Erythroblast (primary cell): ENCODE measurements at regions not wholly inside any gene's neighbourhood (a gene's known extent, or its start where the extent isn't known, plus 50 kb on each side); places are given as distances from the start of the nearest gene placed in this dataset.

Experiments used
- DNase-seq, 2 experiments: peaks; one replicate each; lab custom pipeline; 2025; lab: John Stamatoyannopoulos, UW
- GATA1 ChIP-seq: IDR thresholded peaks from 2 replicates; pipeline ENCODE4 v1.6.1; 2011; ENCODE audit warnings: low read depth, mild to moderate bottlenecking, control low read depth, low read length, moderate library complexity
- POLR2A ChIP-seq: IDR thresholded peaks from 2 replicates; pipeline ENCODE4 v1.6.1; 2011; ENCODE audit warnings: mild to moderate bottlenecking, low read length

DNA sequence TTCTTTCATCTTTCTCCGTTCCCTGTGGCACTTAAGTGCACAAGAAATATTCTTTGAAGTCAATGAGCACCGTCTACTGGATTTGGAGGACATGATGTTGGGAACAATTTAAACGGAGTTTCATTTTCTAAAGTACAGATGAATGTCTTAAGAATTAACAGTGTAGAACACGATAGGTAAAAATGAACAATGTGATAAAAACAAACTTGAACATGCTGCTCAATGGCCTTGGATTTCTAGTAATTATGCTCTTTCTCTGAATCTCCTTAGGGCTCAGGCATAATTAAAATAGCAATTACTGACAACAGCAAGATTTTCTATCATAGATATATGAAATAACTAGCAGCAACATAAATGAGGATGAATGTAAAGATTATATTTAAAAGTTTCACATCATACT is 142.2 kb upstream of the CDH6 start:
- no peak for DNase-seq
- TF ChIP-seq POLR2A, result no peak
- no peak for TF ChIP-seq GATA1

DNA sequence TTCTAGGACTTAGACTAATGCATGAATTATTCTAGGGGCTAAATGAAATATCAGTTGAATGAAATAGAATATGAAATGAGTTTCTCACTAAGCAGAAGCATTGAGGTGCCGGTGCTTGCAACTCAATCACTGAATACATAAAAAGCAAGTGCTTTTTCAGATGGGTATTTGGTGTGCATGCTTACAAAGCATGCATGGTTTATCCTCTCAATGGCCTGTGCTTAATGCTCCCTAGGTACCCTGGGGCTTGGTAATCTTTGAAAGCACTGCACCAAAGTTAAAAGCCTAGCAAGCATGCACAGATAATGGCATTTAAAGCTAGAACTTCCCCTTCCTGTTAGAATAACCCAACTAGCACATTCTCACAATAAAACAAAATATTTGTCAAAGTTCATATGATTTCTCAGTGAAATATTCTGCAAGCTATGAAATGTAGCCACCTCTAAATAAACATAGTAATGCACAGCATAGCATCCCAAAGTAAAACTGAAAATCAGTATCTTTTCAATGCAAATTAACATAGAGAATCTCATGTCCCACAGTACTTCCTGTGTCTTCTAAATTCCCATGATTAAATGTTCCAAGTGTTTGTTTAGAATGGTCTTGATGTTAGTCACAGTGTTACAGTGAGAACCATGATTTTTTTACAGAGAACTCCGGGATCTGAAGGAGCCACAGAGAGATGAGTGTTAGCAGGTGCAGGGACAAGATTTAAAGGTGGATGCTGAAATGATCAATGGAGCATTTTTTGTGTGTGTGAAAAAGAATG is 143.4 kb upstream of the CDH6 start:
- DNase-seq, result no peak
- TF ChIP-seq POLR2A, result no peak

DNA sequence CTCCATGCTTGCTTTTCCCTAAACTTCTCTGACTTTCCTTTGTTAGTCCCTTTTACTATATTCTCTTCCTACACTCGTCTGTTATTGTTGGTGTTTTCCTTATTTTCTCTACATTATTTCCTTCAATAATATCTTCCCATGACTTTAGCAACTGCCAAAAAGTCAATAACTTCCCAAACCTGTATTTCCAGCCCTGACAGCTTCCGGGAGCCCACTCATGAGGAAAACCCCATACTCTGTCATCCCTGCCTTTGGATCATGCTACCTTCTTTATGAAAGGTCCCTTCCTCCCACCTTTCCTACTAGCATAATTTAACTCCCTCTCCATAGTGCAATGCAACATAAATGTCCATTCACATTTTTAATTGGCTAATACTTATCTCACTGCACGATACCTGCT is 144.0 kb upstream of the CDH6 start:
- DNase-seq, result no peak
- TF ChIP-seq POLR2A (no peak), GATA1 (no peak)

DNA sequence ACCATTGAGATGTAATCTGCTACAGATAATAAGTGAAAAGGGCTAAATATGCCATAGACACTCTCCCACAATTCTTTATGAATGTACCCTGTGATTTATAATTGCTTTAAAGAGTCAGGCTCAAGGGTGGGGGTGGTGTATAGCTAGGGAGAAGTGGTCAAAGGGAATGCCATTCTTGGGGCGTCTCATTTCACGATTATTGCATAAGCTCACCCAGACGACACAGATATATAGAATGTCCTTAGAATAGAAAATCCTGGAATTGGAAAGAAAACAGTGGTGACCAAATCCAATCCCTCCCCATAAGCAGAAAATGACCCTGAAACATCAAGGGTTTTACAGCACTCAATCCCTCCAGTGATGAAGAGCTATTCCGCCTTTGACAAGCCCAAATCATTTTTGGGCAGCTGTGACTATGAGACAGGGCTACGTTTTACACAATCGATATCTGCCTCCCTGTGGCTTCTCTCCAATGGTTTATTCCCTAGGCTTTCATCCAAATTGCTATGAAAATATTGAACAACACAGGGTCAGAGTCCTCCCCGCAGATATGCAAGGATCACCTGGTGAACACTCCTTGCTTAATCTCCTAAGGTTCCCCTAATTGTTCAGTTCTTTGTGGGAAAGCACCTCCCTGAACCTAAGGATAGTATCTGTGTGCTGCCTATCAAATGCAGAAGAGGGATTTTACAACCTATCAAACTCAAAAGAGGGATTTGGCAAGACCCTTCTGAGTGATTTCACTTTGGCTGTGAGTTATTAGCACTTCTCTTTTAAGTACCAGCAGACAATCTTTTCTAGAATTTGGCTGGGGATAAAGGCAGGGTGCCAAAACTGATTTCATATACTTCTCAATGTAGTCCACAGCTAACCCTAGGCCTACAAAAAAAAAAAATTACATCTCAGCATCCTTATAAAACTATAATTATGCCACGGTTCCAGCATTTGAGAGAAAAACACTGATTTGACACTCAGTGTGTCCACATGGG is 144.9 kb upstream of the CDH6 start:
- TF ChIP-seq POLR2A (no peak), GATA1 (no peak)
- no peak for DNase-seq

DNA sequence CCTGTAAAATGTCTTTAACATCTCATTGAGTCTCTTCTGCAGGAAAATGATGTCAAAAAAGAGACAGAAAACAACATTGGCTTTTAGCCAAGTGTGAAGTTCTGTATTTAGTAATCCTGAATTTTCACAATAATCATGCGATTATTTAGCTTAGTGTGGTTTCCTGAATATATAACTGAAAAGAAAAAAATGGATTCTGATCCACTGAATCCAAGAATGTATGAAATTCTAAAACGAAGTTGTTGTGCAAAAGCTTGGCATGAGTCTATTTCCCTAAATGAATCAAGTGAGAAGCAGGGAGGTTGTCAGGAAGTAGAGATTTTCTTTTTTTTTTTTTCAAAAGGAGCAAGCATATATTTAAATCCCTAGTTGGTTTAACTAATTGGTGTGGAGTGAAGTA is 145.9 kb upstream of the CDH6 start:
- DNase-seq, result no peak
- TF ChIP-seq GATA1 (no peak), POLR2A (no peak)

DNA sequence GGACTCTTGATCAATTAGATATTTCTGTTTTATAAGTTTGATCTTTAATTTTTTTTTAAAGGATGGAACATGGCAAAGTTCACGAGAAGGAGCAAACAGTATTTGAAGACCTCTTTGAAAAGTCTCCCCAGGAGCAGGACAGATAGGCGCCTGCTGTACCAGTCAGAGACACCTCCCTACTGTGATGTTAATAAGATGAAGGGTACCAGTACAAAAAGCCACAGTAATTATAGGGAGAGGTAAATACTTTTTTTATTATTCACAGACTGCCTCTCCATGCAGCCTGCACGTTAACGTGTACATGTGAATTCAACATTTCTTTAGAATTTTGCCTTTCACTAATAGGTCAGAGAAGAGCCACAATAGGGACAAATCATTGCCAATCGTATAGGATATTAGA is 146.5 kb upstream of the CDH6 start:
- DNase-seq, result no peak
- no peak for TF ChIP-seq GATA1
- no peak for TF ChIP-seq POLR2A

DNA sequence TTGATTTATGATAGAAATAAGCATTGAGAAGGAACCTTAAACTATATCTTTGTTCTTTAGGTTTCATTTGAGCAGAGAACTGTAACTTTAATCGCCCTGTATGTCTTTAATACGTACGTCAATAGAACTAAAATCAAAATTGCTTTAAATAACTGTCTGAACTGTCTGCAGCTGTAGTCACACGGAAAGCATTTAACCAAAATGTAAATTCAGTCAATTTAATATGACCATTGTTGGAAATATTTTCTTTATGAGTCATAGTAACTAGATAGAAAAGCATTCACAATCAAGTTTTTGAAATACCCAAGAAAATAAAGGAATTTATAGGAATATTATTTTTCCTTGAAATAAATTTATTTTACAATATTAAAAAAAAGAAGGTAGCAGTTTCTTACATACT is 157.1 kb upstream of the CDH6 start:
- no peak for TF ChIP-seq GATA1
- TF ChIP-seq POLR2A, result no peak
- no peak for DNase-seq

DNA sequence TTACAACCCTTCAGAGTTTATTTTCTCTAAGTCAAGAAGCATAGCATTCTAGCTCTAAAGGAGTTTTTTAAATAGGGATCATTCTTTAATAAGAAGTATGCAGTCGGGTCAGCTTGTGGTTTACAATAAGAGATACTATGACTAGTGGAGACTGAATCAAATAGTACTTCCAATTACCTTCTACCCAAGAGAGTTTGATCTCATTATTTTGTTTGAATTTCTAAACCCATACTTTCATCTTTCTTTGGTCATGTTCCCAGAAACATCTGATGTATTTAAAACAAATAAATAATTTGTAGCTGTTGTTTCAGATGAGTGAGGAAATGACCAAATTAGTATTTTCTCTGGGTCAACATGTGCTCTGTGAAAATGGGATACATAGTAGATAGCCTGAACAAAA is 160.2 kb upstream of the CDH6 start:
- no peak for TF ChIP-seq GATA1
- TF ChIP-seq POLR2A, result no peak
- no peak for DNase-seq

DNA sequence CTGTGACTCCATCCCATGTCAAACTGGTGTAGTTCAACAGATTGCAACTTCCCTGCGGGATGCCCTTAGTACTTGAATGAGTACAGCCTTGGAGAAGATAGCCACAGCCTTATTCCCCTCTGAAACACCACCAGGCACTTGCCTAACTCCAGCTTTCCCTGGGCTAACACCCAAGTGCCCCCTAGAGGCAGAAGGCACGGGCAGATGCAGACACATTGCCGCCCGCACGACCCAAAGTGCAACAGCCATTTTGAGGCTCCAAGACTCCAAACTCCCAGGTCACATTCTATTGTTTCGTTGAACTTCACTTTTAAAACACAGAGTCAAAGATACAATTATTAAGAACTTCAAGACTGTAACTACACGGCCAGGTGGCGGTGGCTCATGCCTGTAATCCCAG is 163.6 kb upstream of the CDH6 start:
- DNase-seq, result no peak
- no peak for TF ChIP-seq GATA1

DNA sequence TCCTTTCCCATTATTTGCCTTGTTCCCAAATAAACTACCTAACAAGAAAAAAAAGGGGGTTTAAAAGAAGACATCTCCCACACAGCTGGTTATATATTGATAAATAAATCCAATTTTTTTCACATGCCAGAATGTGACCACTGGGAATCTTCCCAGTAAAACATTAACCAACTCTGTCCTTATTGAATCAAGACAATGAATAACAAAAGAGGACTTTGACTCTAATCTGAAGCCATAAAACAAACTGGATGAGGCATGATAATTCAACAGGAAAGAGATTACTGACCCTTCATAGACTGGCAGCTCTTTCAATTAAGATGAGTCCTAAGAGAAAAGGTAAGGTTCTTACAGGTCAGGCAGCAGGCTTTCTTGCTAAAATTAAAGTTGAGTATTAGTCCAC is 165.8 kb upstream of the CDH6 start:
- DNase-seq, result no peak
- TF ChIP-seq GATA1 (no peak), POLR2A (no peak)

DNA sequence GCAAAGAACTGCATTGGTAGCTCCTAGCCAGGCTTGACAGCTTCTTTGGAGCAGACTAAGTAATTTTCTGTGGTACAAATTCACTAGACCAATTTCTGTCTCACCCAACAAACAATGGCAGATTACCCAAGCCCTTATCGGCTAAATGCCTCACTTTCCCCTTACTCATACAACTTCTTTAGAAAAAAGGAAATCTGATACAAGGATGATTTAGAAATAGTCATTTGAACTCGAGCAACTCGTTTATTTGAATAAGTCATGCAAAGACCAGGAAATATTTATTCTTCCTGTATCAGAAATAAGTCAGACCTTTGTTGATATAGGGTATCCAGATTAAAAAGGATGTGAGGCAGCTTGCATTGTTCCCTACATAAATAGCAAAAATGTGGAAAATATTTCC is 170.4 kb upstream of the CDH6 start:
- no peak for DNase-seq
- no peak for TF ChIP-seq GATA1
- TF ChIP-seq POLR2A, result no peak

DNA sequence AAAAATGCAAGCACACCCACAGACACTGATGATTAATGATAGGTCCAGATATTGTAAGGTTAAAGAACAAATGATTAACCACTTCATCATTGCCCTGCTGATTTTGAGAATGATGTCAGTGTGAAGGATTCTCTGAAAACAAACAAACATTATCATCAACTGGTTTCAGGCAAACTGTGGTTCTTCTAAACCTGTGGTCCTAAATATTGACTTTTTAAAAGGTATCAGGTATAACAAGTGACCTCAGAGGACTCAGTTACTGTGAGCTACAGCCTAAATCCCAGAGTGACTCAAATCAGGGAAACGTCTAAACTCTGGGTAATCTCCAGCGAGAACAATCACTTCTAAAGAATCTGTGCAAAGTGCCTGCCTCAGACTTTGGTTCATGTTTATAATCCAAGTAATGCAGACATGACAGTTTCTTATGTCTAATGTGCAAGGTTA is 172.3 kb upstream of the CDH6 start:
- TF ChIP-seq POLR2A, result no peak
- no peak for TF ChIP-seq GATA1
- no peak for DNase-seq

DNA sequence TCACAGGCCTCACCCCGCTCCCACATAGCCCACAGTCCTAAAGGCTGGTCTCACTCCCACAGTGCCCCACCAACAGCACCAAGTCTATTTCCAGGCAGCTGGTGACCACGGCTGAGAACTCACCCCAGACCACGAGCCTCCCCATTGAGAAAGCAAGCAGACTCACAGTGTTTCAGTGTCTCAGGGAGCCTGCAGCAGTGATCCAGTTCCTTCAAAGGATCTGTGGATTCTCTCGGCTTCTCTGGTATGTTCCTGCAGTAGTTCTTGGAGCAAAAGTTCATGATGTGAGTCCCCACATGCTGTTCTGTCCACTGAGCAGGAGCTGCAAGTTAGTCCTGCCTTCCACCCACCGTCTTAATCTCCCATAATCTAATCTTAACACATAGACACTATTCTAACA is 185.3 kb upstream of the CDH6 start:
- no peak for DNase-seq
- TF ChIP-seq GATA1, result no peak
- no peak for TF ChIP-seq POLR2A

DNA sequence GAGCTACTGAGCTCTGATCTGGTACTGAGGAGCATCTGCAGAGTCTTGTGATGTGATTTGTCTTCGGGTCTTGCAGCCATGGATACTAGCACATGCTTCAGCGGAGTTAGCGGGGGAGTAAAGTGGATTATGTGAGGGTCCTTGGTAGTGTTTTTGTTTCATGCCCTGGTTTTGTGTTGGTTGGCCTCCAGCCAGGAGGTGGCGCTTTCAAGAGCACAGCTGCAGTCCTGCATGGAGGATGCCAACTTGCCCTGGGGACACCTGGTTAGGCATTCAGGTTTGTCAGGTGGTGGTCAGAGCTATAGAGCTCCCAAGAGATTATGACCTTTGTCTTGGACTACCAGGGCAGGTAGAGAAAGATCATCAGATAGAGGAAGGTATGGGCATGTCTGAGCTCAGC is 185.8 kb upstream of the CDH6 start:
- TF ChIP-seq POLR2A (no peak), GATA1 (no peak)
- DNase-seq, result no peak
